T-cell (primary cell): ENCODE measurements at regions not wholly inside any gene's neighbourhood (a gene's known extent, or its start where the extent isn't known, plus 50 kb on each side); places are given as distances from the start of the nearest gene placed in this dataset.
A peak's percentile ranks its signal among the peaks of the same experiment; 100 is the strongest.

Experiments used
- ATAC-seq, 4 experiments: fragments of 200-7000 bp in 3 of 4; fragments of 150-1000 bp in 1 of 4; cut with Tn5 transposase; replicated peaks in 1 of 4; 1 replicate in 3 of 4; 2 replicates in 1 of 4; pipeline ENCODE4 v1.10.0; 2021; ENCODE audit warnings: moderate library complexity in 3 of 4, mild to moderate bottlenecking in 2 of 4, moderate number of reproducible peaks in 1 of 4
- CTCF ChIA-PET, 2 donors: fragments of 300-600 bp; sonication (Branson Sonifier 250); formaldehyde crosslinking; loops; one replicate each; lab custom pipeline; 2022; ENCODE audit warnings: antibody characterized with exemption in 2 of 2; lab: Charles Lee
- POLR2A ChIA-PET, 2 donors: fragments of 300-600 bp; sonication (Branson Sonifier 250); formaldehyde crosslinking; loops; one replicate each; lab custom pipeline; 2022; ENCODE audit warnings: antibody characterized with exemption in 2 of 2; lab: Charles Lee
- DNase-seq, 35 experiments: peaks; one replicate each; pipeline versions ENCODE4 v3.0.0 to v3.0.0-alpha.2; 2013 to 2023
- H3K27ac ChIP-seq: one replicate; pipeline ENCODE4 v1.5.1; 2013; ENCODE audit warnings: low read length
- H3K27me3 ChIP-seq, 2 experiments: replicated peaks in 1 of 2; 1 replicate in 1 of 2; 2 replicates in 1 of 2; pipeline versions ENCODE4 v1.6.1 to v1.7.0; 2013; ENCODE audit warnings: low read length in 1 of 2, mixed read lengths in 1 of 2; ENCODE audit not compliant: control insufficient read depth in 2 of 2, insufficient read depth in 2 of 2; ENCODE audit errors: extremely low read depth in 1 of 2
- H3K36me3 ChIP-seq, 2 donors: 1 replicate in 1 of 2; 2 replicates in 1 of 2; pipeline versions ENCODE4 v1.6.1 to v1.7.0; 2013; ENCODE audit warnings: low read length in 1 of 2; ENCODE audit not compliant: control insufficient read depth in 2 of 2, insufficient read depth in 1 of 2; ENCODE audit errors: extremely low read depth in 1 of 2
- H3K4me1 ChIP-seq, 2 experiments: 1 replicate in 1 of 2; 2 replicates in 1 of 2; pipeline versions ENCODE4 v1.6.1 to v1.7.0; 2013; ENCODE audit warnings: low read length in 2 of 2, mixed read lengths in 1 of 2; ENCODE audit not compliant: insufficient read depth in 2 of 2, control insufficient read depth in 1 of 2; ENCODE audit errors: extremely low read depth in 1 of 2
- H3K4me3 ChIP-seq, 2 donors: 1 replicate in 1 of 2; 2 replicates in 1 of 2; pipeline versions ENCODE4 v1.5.1 to v1.7.0; 2013; ENCODE audit warnings: mild to moderate bottlenecking in 2 of 2, low read length in 1 of 2, moderate library complexity in 1 of 2; ENCODE audit not compliant: control insufficient read depth in 1 of 2; ENCODE audit errors: extremely low read depth in 1 of 2
- H3K9me3 ChIP-seq: 2 replicates; pipeline ENCODE4 v1.7.0; 2013
- H3K27ac Mint-ChIP-seq, 2 donors: one replicate each; pipeline ENCODE4 v1.8.0; 2020 to 2021; ENCODE audit warnings: mild to moderate bottlenecking in 2 of 2, mixed read lengths in 2 of 2
- H3K27me3 Mint-ChIP-seq, 2 donors: one replicate each; pipeline ENCODE4 v1.8.0; 2021 to 2022; ENCODE audit warnings: mixed read lengths in 2 of 2
- H3K36me3 Mint-ChIP-seq: one replicate; pipeline ENCODE4 v1.8.0; 2021; ENCODE audit warnings: mixed read lengths
- H3K4me1 Mint-ChIP-seq, 3 donors: one replicate each; pipeline ENCODE4 v1.8.0; 2020 to 2022; ENCODE audit warnings: mixed read lengths in 3 of 3, mild to moderate bottlenecking in 1 of 3
- H3K4me3 Mint-ChIP-seq, 3 donors: one replicate each; pipeline ENCODE4 v1.8.0; 2020 to 2022; ENCODE audit warnings: mild to moderate bottlenecking in 3 of 3, mixed read lengths in 3 of 3, moderate library complexity in 3 of 3
- H3K9me3 Mint-ChIP-seq, 3 donors: one replicate each; pipeline ENCODE4 v1.8.0; 2020 to 2022; ENCODE audit warnings: mixed read lengths in 3 of 3
- WGBS: methylation state at CpG from one replicate; pipeline ENCODE4 v1.1.5; 2013; ENCODE audit warnings: missing lambda C conversion rate; ENCODE audit not compliant: insufficient coverage; 5-methylcytosine and 5-hydroxymethylcytosine counted together

DNA sequence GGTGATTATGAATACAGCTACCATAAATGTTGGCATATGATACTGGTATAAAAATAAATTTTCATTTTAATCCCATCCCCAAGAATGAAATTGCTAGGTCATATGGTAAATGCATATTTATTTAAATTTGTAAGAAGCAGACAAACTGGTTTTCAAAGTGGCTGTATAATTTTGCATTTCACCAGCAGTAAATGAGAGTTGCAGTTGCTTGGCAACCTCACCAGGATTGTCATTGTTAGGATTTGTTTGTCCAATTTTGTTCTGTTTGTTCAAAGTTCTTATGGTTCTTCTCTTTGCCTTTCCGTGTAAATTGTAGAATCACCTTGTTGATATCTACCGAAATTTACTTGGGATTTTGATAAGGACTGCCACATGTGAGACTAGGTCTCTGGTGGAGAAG is 237.4 kb downstream of the OTUD1 start:
- no peak overlapping the region for H3K27ac Mint-ChIP-seq
- H3K4me1 ChIP-seq, result no peaks in the 10 kb centered on the region
- WGBS, result no CpG with 5 or more reads among the region's 2 CpGs
- H3K4me1 Mint-ChIP-seq, result no peaks in the 10 kb centered on the region
- no peak for ATAC-seq
- H3K27ac ChIP-seq, result no peak overlapping the region
- H3K27me3 ChIP-seq, result peaks cover 0 to 4% of the 10 kb centered on the region in 2 experiments
- ChIA-PET CTCF (no interaction called here), POLR2A (no interaction called here)
- H3K4me3 Mint-ChIP-seq, result no peak overlapping the region
- H3K27me3 Mint-ChIP-seq, result peaks cover 17 to 36% of the 10 kb centered on the region in 2 donors
- no peaks in the 10 kb centered on the region for H3K36me3 Mint-ChIP-seq
- peaks cover 0 to 3% (median 2%) of the 10 kb centered on the region in 3 donors for H3K9me3 Mint-ChIP-seq
- H3K4me3 ChIP-seq, result no peak overlapping the region
- no peaks in the 10 kb centered on the region for H3K36me3 ChIP-seq
- H3K9me3 ChIP-seq, result no peaks in the 10 kb centered on the region
- no peak for DNase-seq

DNA sequence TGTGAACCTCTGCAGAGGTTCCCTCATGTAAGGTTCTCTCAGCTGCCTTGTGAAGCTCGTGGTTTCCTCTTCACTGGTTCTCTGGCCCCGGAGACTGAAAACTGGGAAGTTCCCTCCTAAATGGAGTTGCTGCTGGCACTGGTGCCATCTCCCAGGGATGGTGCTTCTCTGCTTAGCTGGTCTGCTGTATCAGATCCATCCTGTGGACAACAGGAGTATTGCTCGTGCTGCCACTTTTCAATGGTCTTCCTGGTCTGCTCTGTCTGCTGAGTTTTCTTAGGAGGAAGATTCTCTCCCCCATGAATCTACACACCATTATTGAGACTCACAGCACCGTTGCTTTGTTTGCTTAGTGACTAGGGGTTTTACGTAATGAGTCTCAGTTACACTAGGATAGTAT is 247.8 kb downstream of the OTUD1 start:
- peaks cover 1 to 18% of the 10 kb centered on the region in 2 donors for H3K27me3 Mint-ChIP-seq
- 25% methylated on average over 2 of the region's 5 CpGs for WGBS
- no peak overlapping the region for H3K4me3 ChIP-seq
- ATAC-seq, result no peak
- DNase-seq, result no peak
- no peaks in the 10 kb centered on the region for H3K4me1 ChIP-seq
- ChIA-PET CTCF (no interaction called here), POLR2A (no interaction called here)
- H3K36me3 ChIP-seq, result no peaks in the 10 kb centered on the region
- H3K4me3 Mint-ChIP-seq, result no peak overlapping the region
- no peaks in the 10 kb centered on the region for H3K4me1 Mint-ChIP-seq
- H3K9me3 ChIP-seq, result no peaks in the 10 kb centered on the region
- no peak overlapping the region for H3K27ac ChIP-seq
- H3K9me3 Mint-ChIP-seq, result peaks cover 0 to 5% (median 0%) of the 10 kb centered on the region in 3 donors
- H3K27me3 ChIP-seq, result no peaks in the 10 kb centered on the region
- no peak overlapping the region for H3K27ac Mint-ChIP-seq
- no peaks in the 10 kb centered on the region for H3K36me3 Mint-ChIP-seq

DNA sequence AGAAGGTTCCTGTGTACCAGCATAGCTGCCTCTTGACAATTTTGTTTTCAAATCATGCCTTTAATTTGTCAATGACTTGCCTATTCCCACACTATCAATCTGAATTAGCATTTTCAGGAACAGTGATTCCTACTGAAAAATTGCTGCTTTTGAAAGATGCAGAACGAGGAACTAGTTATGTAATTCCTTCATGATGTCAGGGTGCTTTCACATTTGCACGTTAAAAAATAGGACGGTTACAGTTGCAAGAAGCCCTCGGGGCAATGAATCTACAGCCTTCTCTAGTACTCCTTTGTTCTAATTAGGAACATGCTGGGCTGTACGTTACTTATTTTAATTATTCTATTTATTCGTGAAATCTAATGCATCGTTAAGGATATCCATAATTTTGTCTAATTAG is 253.9 kb downstream of the OTUD1 start:
- Mint-ChIP-seq H3K9me3 (no peaks in the 10 kb centered on the region), H3K4me3 (no peak overlapping the region), H3K27me3 (peaks cover 36 to 44% of the 10 kb centered on the region in 2 donors), H3K27ac (no peak overlapping the region), H3K4me1 (peaks cover 0 to 30% (median 10%) of the 10 kb centered on the region in 3 donors), H3K36me3 (no peaks in the 10 kb centered on the region)
- H3K4me3 ChIP-seq, result no peak overlapping the region
- H3K36me3 ChIP-seq, result no peaks in the 10 kb centered on the region
- CTCF ChIA-PET, result no interaction called here
- peaks cover 16 to 29% of the 10 kb centered on the region in 2 experiments for H3K27me3 ChIP-seq
- H3K27ac ChIP-seq, result no peak overlapping the region
- POLR2A ChIA-PET, result no interaction called here
- WGBS, result 0% methylated on average over 2 of the region's 7 CpGs
- H3K9me3 ChIP-seq, result no peaks in the 10 kb centered on the region
- DNase-seq, result no peak
- H3K4me1 ChIP-seq, result peaks cover 2 to 17% of the 10 kb centered on the region in 2 experiments
- no peak for ATAC-seq

DNA sequence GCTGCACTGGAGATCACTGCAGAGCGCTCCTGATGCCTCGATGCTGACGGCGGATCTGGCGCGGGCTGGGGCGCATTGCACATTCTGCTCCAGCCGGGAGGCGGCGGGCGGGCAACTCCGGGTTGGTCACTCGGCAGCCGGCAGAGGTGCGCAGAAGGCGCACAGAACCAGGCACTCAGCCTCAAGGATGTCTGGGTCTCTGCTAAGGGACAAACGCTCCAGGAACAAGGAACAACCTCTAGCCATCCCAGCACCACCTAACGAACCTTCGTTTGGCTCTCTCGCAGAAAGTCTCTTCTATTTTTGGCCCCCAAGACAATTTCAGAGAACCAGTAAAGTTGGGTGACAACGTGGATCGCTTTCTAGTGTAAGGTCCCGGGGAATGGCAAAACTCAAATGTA is 254.6 kb downstream of the OTUD1 start:
- ATAC-seq (no peak), DNase-seq (no peak)
- no peak overlapping the region for H3K27ac ChIP-seq
- peaks cover 0 to 30% (median 10%) of the 10 kb centered on the region in 3 donors for H3K4me1 Mint-ChIP-seq
- H3K4me3 ChIP-seq, result no peak overlapping the region
- H3K27ac Mint-ChIP-seq, result no peak overlapping the region
- H3K4me1 ChIP-seq, result peaks cover 2 to 17% of the 10 kb centered on the region in 2 experiments
- peaks cover 34 to 46% of the 10 kb centered on the region in 2 donors for H3K27me3 Mint-ChIP-seq
- ChIA-PET POLR2A (no interaction called here), CTCF (no interaction called here)
- no peaks in the 10 kb centered on the region for H3K9me3 Mint-ChIP-seq
- peak overlapping the region in 1 of 3 donors; percentile 62 for H3K4me3 Mint-ChIP-seq
- 3% methylated on average over 22 of the region's 23 CpGs for WGBS
- H3K36me3 Mint-ChIP-seq, result no peaks in the 10 kb centered on the region
- no peaks in the 10 kb centered on the region for H3K9me3 ChIP-seq
- H3K27me3 ChIP-seq, result peaks cover 16 to 29% of the 10 kb centered on the region in 2 experiments
- H3K36me3 ChIP-seq, result no peaks in the 10 kb centered on the region

DNA sequence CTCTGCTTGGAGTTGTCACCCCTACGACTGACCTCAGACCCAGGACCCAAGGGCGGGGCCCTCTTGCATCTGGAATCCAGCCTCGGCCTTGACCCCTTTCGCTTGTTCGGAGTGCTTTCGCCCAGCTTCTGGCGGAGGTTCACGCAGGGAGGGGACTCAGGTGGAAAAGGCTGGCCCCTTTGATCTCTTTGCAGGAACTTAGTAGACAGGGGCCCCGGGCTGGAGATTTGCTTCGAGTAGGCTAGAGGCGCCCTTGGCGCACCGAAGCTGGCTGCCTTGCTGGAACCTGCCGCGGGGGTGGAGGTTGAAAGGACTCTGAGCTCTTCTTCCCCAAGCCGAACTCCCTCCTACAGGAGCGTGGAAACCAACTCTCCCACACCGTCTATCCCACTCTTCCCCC is 255.1 kb downstream of the OTUD1 start:
- Mint-ChIP-seq H3K4me1 (peaks cover 0 to 30% (median 10%) of the 10 kb centered on the region in 3 donors), H3K27me3 (peaks cover 34 to 47% of the 10 kb centered on the region in 2 donors), H3K36me3 (no peaks in the 10 kb centered on the region), H3K9me3 (no peaks in the 10 kb centered on the region), H3K4me3 (peak overlapping the region in 2 of 3 donors; percentile 25 to 62), H3K27ac (no peak overlapping the region)
- ChIA-PET CTCF (interaction anchor here in 1 of 2 donors (0.6 kb wide), 1 partner anchor 361 kb away, joined by 3 read pairs; no protein-coding TSS in a partner anchor), POLR2A (no interaction called here)
- no peak overlapping the region for H3K27ac ChIP-seq
- DNase-seq, result no peak
- no peaks in the 10 kb centered on the region for H3K9me3 ChIP-seq
- 8% methylated on average over 12 of the region's 18 CpGs for WGBS
- peaks cover 17 to 32% of the 10 kb centered on the region in 2 experiments for H3K27me3 ChIP-seq
- H3K36me3 ChIP-seq, result no peaks in the 10 kb centered on the region
- no peak for ATAC-seq
- H3K4me1 ChIP-seq, result peaks cover 2 to 17% of the 10 kb centered on the region in 2 experiments
- peak overlapping the region in 1 of 2 donors; percentile 45 for H3K4me3 ChIP-seq

DNA sequence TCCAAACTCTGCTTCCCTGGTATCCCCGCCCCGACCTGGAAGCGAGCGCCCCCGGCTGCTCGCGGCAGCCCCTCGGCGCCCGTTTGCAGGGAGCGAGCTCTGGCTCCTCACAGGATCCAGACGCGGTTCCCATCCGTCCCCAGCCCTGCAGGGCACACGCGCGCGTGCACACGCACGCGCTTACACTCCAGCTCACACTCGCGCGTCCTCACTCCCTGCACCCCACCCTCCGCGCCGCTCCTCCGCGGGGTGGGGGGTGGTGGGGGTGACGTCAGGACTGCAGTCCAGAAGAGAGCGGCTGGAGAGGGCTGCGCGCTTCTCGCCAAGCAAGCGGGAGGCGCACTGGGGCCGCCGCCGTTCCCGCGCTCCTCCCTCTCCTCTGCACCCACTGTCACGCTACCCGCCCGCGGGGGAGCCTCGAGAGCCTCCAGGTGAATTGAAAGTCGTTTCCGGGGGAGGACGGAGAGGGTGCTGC is 255.6 kb downstream of the OTUD1 start:
- Histone ChIP-seq H3K36me3 (no peaks in the 10 kb centered on the region), H3K4me1 (peaks cover 2 to 17% of the 10 kb centered on the region in 2 experiments), H3K9me3 (no peaks in the 10 kb centered on the region), H3K4me3 (peak overlapping the region in 1 of 2 donors; percentile 45), H3K27ac (no peak overlapping the region), H3K27me3 (peaks cover 17 to 32% of the 10 kb centered on the region in 2 experiments)
- Mint-ChIP-seq H3K27me3 (peaks cover 34 to 48% of the 10 kb centered on the region in 2 donors), H3K4me1 (peaks cover 0 to 30% (median 10%) of the 10 kb centered on the region in 3 donors), H3K36me3 (no peaks in the 10 kb centered on the region), H3K9me3 (no peaks in the 10 kb centered on the region), H3K27ac (no peak overlapping the region), H3K4me3 (peak overlapping the region in 2 of 3 donors; percentile 25 to 62)
- CTCF ChIA-PET, result interaction anchor here in 1 of 2 donors (0.6 kb wide), 1 partner anchor 362 kb away, joined by 3 read pairs; no protein-coding TSS in a partner anchor
- under 1% methylated on average over 30 of the region's 49 CpGs for WGBS
- DNase-seq (no peak), ATAC-seq (no peak)
- POLR2A ChIA-PET, result no interaction called here
